NB4 (cell line): ENCODE measurements at regions not wholly inside any gene's neighbourhood (a gene's known extent, or its start where the extent isn't known, plus 50 kb on each side); places are given as distances from the start of the nearest gene placed in this dataset.

Experiments
- DNase-seq: peaks from one replicate; pipeline ENCODE4 v3.0.0; 2010; ENCODE audit warnings: low read depth
- H3K4me3 ChIP-seq: one replicate; pipeline ENCODE4 v1.5.1; 2011; ENCODE audit warnings: mild to moderate bottlenecking, low read depth, low read length, moderate library complexity
- CTCF ChIP-seq: IDR thresholded peaks from one replicate; pipeline ENCODE4 v1.5.1; 2012; ENCODE audit warnings: low read depth, low read length
- MYC ChIP-seq: IDR thresholded peaks from 2 replicates; pipeline ENCODE4 v1.6.1; 2011; ENCODE audit warnings: low read depth, low read length
- POLR2A ChIP-seq: IDR thresholded peaks from 2 replicates; pipeline ENCODE4 v1.6.1; 2011; ENCODE audit warnings: mild to moderate bottlenecking; ENCODE audit not compliant: insufficient read length; ENCODE audit errors: extremely low read depth
- TF ChIP-seq, protein P1 (sequence below): IDR thresholded peaks from 2 replicates; pipeline ENCODE4 v1.6.1; 2011; ENCODE audit warnings: low read depth, low read length

- TF ChIP-seq, protein P1, sequence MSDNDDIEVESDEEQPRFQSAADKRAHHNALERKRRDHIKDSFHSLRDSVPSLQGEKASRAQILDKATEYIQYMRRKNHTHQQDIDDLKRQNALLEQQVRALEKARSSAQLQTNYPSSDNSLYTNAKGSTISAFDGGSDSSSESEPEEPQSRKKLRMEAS, result no peak
- TF ChIP-seq CTCF, result no peak
- no peak for TF ChIP-seq MYC
- no peak for TF ChIP-seq POLR2A
- no peak overlapping the region for H3K4me3 ChIP-seq
- DNase-seq, result no peak
Observed at GRCh38 chr16:66240631-66241395, 125.7 kb upstream of the CDH5 start.

DNA sequence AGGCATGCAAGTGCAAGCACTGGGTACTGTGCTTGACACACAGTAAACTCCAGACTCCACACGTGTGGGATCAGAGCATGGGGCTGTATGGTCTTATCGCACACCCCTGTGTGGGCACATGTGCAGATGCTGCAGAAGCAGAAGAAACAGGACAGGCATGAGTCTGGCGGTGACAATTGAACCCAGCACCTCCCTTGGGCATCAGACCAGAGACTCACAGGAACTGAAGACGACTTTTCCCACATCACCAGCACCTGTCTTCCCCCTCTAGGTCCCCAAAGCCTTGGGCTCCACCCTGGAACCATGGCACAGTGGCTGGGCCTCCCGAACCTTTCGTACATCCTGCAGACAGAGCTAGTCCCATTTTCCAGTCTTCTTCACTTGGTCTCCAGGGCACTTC, 126.4 kb upstream of the CDH5 start:
- TF ChIP-seq CTCF, result no peak
- TF ChIP-seq, protein P1, result no peak
- no peak for TF ChIP-seq POLR2A
- no peak for TF ChIP-seq MYC

DNA sequence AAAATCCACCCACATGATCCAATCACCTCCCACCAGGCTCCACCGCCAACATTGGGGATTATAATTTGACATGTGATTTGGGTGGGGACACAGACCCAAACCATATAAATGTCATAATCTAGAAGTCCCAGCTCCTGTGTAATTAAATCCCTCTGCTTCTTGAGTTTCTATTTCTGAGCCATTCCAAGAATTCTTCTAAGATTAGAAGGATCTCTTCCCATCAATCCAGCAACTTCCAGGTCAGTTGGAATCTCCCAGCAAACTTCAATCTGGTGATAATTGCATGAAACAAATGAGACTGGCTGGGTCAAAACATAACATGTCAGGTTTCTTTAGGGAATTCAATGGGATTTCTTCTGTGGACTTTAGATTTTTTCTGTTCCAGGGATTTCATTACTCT, 127.8 kb upstream of the CDH5 start:
- H3K4me3 ChIP-seq, result no peak overlapping the region
- no peak for DNase-seq
- TF ChIP-seq CTCF (no peak), POLR2A (no peak), MYC (no peak)
- TF ChIP-seq, protein P1, result no peak

More for the DNA sequence above, 126.4 kb upstream of the CDH5 start:
- DNase-seq, result no peak
- H3K4me3 ChIP-seq, result no peak overlapping the region

GRCh38 chr16:66236301-66236700, 130.2 kb upstream of the CDH5 start:
- DNase-seq, result no peak

GRCh38 chr16:66231452-66232160, 134.9 kb upstream of the CDH5 start:
- TF ChIP-seq, protein P1, result no peak
- TF ChIP-seq POLR2A (no peak), CTCF (no peak), MYC (no peak)
- DNase-seq, result no peak

More at GRCh38 chr16:66236301-66236700, 130.2 kb upstream of the CDH5 start:
- no peak overlapping the region for H3K4me3 ChIP-seq
- TF ChIP-seq, protein P1, result no peak
- TF ChIP-seq POLR2A (no peak), MYC (no peak), CTCF (no peak)

More at GRCh38 chr16:66231452-66232160, 134.9 kb upstream of the CDH5 start:
- no peak overlapping the region for H3K4me3 ChIP-seq
